ENCODE measurements at regions not wholly inside any gene's neighbourhood (a gene's known extent, or its start where the extent isn't known, plus 50 kb on each side); places are given as distances from the start of the nearest gene placed in this dataset.

DNA sequence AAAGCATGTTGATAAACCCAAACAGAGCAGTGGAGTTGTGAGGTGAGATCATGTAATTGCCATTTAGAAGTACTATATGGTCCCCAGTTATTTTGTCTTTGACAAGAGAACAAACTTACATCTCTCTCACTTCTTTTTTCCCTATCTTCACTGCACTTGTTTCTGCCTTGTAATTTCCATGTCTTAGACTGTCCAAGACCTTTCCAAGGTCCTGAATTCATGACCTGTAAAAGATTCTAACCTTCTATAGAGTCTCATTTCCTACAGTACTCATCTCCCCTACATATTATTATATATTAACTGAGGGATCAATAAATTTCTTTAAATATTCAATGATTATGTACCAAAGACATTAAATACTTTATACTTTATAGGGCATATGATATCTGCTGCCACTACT is 295.3 kb upstream of the KIF2B start:
- TF ChIP-seq, protein P1, sequence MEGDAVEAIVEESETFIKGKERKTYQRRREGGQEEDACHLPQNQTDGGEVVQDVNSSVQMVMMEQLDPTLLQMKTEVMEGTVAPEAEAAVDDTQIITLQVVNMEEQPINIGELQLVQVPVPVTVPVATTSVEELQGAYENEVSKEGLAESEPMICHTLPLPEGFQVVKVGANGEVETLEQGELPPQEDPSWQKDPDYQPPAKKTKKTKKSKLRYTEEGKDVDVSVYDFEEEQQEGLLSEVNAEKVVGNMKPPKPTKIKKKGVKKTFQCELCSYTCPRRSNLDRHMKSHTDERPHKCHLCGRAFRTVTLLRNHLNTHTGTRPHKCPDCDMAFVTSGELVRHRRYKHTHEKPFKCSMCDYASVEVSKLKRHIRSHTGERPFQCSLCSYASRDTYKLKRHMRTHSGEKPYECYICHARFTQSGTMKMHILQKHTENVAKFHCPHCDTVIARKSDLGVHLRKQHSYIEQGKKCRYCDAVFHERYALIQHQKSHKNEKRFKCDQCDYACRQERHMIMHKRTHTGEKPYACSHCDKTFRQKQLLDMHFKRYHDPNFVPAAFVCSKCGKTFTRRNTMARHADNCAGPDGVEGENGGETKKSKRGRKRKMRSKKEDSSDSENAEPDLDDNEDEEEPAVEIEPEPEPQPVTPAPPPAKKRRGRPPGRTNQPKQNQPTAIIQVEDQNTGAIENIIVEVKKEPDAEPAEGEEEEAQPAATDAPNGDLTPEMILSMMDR (IDR thresholded peaks at IDR 0.05; ENCODE audit: extremely low read depth in 1 of 2, insufficient read depth in 1 of 2, low read depth in 1 of 2, low read length in 2 of 2): no peak
- TF ChIP-seq POLR2A (IDR thresholded peaks at IDR 0.05; ENCODE audit: low read depth, low read length) (no peak), EZH2 (IDR thresholded peaks at IDR 0.05; ENCODE audit: borderline replicate concordance, low read depth, low read length, severe bottlenecking) (no peak), MYC (IDR thresholded peaks at IDR 0.05; ENCODE audit: low read depth, low read length) (no peak), POLR2AphosphoS5 (IDR thresholded peaks at IDR 0.05; ENCODE audit: insufficient read depth, low read depth, low read length) (no peak)
